ENCODE measurements at regions not wholly inside any gene's neighbourhood (a gene's known extent, or its start where the extent isn't known, plus 50 kb on each side); places are given as distances from the start of the nearest gene placed in this dataset.

DNA sequence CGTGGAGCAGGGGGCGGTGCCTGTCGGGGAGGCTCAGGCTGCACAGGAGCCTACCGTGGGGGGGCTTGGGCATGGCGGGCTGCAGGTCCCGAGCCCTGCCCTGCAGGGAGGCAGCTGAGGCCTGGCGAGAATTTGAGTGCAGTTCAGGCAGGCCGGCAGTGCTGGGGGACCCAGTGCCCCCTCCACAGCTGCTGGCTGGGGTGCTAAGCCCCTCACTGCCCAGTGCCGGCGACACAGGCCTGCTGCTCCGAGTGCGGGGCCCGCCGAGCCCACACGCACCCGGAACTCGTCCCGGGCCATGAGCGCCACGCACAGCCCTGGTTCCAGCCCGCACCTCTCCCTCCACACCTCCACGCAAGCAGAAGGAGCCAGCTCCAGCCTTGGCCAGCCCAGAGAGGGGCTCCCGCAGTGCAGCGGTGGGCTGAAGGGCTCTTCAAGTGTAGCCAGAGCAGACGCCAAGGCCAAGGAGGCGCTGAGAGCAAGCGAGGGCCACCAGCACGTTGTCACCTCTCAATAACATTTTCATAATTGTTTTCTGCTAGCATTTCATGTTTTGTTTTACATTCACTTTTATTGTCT lies 1378.9 kb upstream of the CELF4 start:
- no peak for TF ChIP-seq TAF1 (IDR thresholded peaks at IDR 0.05; ENCODE audit: borderline replicate concordance, insufficient read depth, low read length)
- TF ChIP-seq POLR2AphosphoS5 (IDR thresholded peaks at IDR 0.05; ENCODE audit: low read depth, low read length), result no peak
- TF ChIP-seq, protein P1, sequence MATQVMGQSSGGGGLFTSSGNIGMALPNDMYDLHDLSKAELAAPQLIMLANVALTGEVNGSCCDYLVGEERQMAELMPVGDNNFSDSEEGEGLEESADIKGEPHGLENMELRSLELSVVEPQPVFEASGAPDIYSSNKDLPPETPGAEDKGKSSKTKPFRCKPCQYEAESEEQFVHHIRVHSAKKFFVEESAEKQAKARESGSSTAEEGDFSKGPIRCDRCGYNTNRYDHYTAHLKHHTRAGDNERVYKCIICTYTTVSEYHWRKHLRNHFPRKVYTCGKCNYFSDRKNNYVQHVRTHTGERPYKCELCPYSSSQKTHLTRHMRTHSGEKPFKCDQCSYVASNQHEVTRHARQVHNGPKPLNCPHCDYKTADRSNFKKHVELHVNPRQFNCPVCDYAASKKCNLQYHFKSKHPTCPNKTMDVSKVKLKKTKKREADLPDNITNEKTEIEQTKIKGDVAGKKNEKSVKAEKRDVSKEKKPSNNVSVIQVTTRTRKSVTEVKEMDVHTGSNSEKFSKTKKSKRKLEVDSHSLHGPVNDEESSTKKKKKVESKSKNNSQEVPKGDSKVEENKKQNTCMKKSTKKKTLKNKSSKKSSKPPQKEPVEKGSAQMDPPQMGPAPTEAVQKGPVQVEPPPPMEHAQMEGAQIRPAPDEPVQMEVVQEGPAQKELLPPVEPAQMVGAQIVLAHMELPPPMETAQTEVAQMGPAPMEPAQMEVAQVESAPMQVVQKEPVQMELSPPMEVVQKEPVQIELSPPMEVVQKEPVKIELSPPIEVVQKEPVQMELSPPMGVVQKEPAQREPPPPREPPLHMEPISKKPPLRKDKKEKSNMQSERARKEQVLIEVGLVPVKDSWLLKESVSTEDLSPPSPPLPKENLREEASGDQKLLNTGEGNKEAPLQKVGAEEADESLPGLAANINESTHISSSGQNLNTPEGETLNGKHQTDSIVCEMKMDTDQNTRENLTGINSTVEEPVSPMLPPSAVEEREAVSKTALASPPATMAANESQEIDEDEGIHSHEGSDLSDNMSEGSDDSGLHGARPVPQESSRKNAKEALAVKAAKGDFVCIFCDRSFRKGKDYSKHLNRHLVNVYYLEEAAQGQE (IDR thresholded peaks at IDR 0.05; ENCODE audit: insufficient read depth in 1 of 2, low read depth in 2 of 2, low read length in 2 of 2), result no peak

Measured in PFSK-1 (cell line).